RWPE2 (cell line): ENCODE measurements at regions not wholly inside any gene's neighbourhood (a gene's known extent, or its start where the extent isn't known, plus 50 kb on each side); places are given as distances from the start of the nearest gene placed in this dataset.

Experiments
- ATAC-seq: fragments of 200-7000 bp; cut with Tn5 transposase; 3 replicates; pipeline ENCODE4 v1.9.1; 2021; ENCODE audit warnings: low read depth
- DNase-seq: peaks from one replicate; pipeline ENCODE4 v3.0.0-alpha.2; 2020; ENCODE audit warnings: low spot score
- H3K27ac ChIP-seq: fragments of 450-650 bp; 2 replicates; pipeline ENCODE4 v1.5.1; 2017; ENCODE audit warnings: mild to moderate bottlenecking; ENCODE audit not compliant: poor library complexity, severe bottlenecking
- H3K27me3 ChIP-seq: fragments of 250-450 bp; sonication (Bioruptor Pico); 2 replicates; pipeline ENCODE4 v1.5.1; 2021; ENCODE audit warnings: mild to moderate bottlenecking, moderate library complexity; ENCODE audit not compliant: insufficient read depth, poor library complexity, severe bottlenecking
- H3K36me3 ChIP-seq: fragments of 250-450 bp; sonication (Bioruptor Pico); 2 replicates; pipeline ENCODE4 v1.5.1; 2020; ENCODE audit warnings: low read depth, mild to moderate bottlenecking, moderate library complexity
- H3K4me1 ChIP-seq: fragments of 250-450 bp; sonication (Bioruptor Pico); 2 replicates; pipeline ENCODE4 v1.5.1; 2021; ENCODE audit warnings: mild to moderate bottlenecking, moderate library complexity; ENCODE audit not compliant: insufficient read depth, poor library complexity, severe bottlenecking
- H3K4me3 ChIP-seq: fragments of 250-450 bp; sonication (Bioruptor Pico); 2 replicates; pipeline ENCODE4 v1.5.1; 2021; ENCODE audit warnings: mild to moderate bottlenecking, moderate library complexity; ENCODE audit not compliant: severe bottlenecking
- H3K9me3 ChIP-seq: fragments of 250-450 bp; sonication (Bioruptor Pico); 2 replicates; pipeline ENCODE4 v1.5.1; 2021; ENCODE audit warnings: mild to moderate bottlenecking, moderate library complexity; ENCODE audit not compliant: severe bottlenecking
- TF ChIP-seq, protein P1 (sequence below): fragments of 450-650 bp; IDR thresholded peaks from one replicate; pipeline ENCODE4 v1.5.1; 2017; ENCODE audit warnings: mild to moderate bottlenecking, moderate library complexity; ENCODE audit not compliant: poor library complexity, severe bottlenecking

GRCh38 chr6:21321531-21321930 lies 272.0 kb upstream of the SOX4 start:
- Histone ChIP-seq H3K4me1 (no peaks in the 10 kb centered on the region), H3K9me3 (no peaks in the 10 kb centered on the region), H3K27me3 (no peaks in the 10 kb centered on the region), H3K36me3 (no peaks in the 10 kb centered on the region), H3K27ac (no peak overlapping the region), H3K4me3 (no peak overlapping the region)
- DNase-seq (no peak), ATAC-seq (no peak)
- TF ChIP-seq, protein P1, sequence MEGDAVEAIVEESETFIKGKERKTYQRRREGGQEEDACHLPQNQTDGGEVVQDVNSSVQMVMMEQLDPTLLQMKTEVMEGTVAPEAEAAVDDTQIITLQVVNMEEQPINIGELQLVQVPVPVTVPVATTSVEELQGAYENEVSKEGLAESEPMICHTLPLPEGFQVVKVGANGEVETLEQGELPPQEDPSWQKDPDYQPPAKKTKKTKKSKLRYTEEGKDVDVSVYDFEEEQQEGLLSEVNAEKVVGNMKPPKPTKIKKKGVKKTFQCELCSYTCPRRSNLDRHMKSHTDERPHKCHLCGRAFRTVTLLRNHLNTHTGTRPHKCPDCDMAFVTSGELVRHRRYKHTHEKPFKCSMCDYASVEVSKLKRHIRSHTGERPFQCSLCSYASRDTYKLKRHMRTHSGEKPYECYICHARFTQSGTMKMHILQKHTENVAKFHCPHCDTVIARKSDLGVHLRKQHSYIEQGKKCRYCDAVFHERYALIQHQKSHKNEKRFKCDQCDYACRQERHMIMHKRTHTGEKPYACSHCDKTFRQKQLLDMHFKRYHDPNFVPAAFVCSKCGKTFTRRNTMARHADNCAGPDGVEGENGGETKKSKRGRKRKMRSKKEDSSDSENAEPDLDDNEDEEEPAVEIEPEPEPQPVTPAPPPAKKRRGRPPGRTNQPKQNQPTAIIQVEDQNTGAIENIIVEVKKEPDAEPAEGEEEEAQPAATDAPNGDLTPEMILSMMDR = no peak

DNA sequence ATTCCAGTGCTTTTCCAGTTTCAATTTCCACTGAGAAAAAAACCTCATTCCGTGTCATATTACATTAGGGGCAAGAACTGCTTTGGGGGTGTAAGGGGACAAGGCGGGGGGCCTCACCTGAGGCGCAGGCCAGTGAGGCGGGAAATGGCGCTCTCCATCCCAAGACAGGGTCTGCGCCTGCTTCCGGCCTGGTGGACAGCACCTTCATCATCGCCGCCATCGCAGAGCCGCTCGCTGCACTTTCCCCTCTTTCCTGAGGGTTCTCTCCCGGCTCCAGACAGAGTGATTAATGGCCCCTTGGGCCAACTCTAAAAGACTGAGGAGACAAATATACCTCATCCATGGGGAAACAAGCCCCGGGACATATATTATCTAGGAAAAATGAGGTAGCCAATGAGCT lies 270.0 kb upstream of the SOX4 start:
- Histone ChIP-seq H3K4me3 (no peak overlapping the region), H3K4me1 (no peaks in the 10 kb centered on the region), H3K9me3 (no peaks in the 10 kb centered on the region), H3K36me3 (no peaks in the 10 kb centered on the region), H3K27me3 (no peaks in the 10 kb centered on the region), H3K27ac (no peak overlapping the region)
- DNase-seq (no peak), ATAC-seq (no peak)
- TF ChIP-seq, protein P1 = no peak

DNA sequence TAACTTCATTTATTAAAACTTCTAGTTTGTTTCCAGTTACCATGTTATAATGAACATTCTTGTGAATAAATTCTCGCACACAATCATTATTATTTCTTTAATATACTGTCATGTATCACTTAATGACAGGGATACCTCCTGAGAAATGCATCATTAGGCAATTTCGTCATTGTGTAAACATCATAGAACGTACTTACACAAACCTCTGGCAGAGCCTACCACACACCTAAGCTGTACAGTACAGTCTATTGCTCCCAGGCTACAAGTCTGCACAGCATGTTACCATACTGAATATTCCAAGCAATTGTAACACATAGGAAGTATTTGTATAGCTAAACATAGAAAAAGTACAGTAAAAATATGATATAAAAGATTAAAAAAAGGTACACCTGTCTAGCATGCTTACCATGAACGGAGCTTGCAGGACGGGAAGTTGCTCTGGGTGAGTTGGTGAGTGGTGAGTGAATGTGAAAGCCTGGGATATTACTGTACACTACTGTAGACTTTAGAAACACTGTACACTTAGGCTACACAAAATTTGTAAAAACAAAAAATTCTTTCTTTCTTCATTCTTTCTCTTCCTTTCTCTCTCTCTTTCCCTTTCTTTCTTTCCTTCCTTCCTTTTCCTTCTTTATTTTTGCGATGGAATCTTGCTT lies 268.2 kb upstream of the SOX4 start:
- Histone ChIP-seq H3K27ac (no peak overlapping the region), H3K4me1 (no peaks in the 10 kb centered on the region), H3K36me3 (no peaks in the 10 kb centered on the region), H3K9me3 (no peaks in the 10 kb centered on the region), H3K4me3 (no peak overlapping the region), H3K27me3 (no peaks in the 10 kb centered on the region)
- ATAC-seq (peak; percentile 70), DNase-seq (no peak)
- TF ChIP-seq, protein P1 = no peak

GRCh38 chr6:21327326-21328112 lies 266.0 kb upstream of the SOX4 start:
- H3K36me3 ChIP-seq = no peaks in the 10 kb centered on the region
- TF ChIP-seq, protein P1 = no peak
- no peaks in the 10 kb centered on the region for H3K4me1 ChIP-seq
- H3K27ac ChIP-seq = no peak overlapping the region
- H3K27me3 ChIP-seq = no peaks in the 10 kb centered on the region
- no peaks in the 10 kb centered on the region for H3K9me3 ChIP-seq
- H3K4me3 ChIP-seq = no peak overlapping the region
- ATAC-seq (no peak), DNase-seq (no peak)

GRCh38 chr6:21331235-21331634 lies 262.3 kb upstream of the SOX4 start:
- TF ChIP-seq, protein P1 = no peak
- Histone ChIP-seq H3K27ac (no peak overlapping the region), H3K36me3 (no peaks in the 10 kb centered on the region), H3K4me3 (no peak overlapping the region), H3K27me3 (no peaks in the 10 kb centered on the region), H3K9me3 (no peaks in the 10 kb centered on the region), H3K4me1 (no peaks in the 10 kb centered on the region)
- no peak for ATAC-seq
- DNase-seq = no peak
